HEK293 (cell line): ENCODE measurements at regions not wholly inside any gene's neighbourhood (a gene's known extent, or its start where the extent isn't known, plus 50 kb on each side); places are given as distances from the start of the nearest gene placed in this dataset.

Experiments used
- CTCF ChIA-PET: fragments of 350-600 bp; formaldehyde crosslinking; extraction: SDS; loops from one replicate; lab custom pipeline; 2021; ENCODE audit warnings: antibody characterized with exemption; lab: Yijun Ruan, JAX
- POLR2A ChIA-PET: fragments of 300-600 bp; formaldehyde crosslinking; extraction: SDS; loops from one replicate; lab custom pipeline; 2020; ENCODE audit warnings: antibody characterized with exemption, inconsistent platforms; lab: Yijun Ruan, JAX
- H3K27ac ChIP-seq: fragments of 200-500 bp; sonication (Bioruptor generic); 2 replicates; pipeline ENCODE4 v1.5.1; 2014; ENCODE audit warnings: low read depth, low read length, control low read depth, inconsistent platforms; ENCODE audit errors: extremely low read depth
- H3K36me3 ChIP-seq, 2 experiments: fragments of 200-500 bp in 1 of 2; sonication (Bioruptor generic) in 1 of 2; 1 replicate in 1 of 2; 2 replicates in 1 of 2; pipeline ENCODE4 v1.5.1; 2014 to 2017; ENCODE audit warnings: inconsistent platforms in 2 of 2, low read length in 2 of 2; ENCODE audit not compliant: control insufficient read depth in 2 of 2, insufficient read depth in 1 of 2
- H3K4me1 ChIP-seq: fragments of 200-500 bp; sonication (Bioruptor generic); 2 replicates; pipeline ENCODE4 v1.5.1; 2014; ENCODE audit warnings: mild to moderate bottlenecking, low read length, inconsistent platforms; ENCODE audit not compliant: control insufficient read depth, insufficient read depth
- H3K4me3 ChIP-seq: 2 replicates; pipeline ENCODE4 v1.5.1; 2011; ENCODE audit warnings: low read depth, mild to moderate bottlenecking, control low read depth, low read length, moderate library complexity
- H3K9me3 ChIP-seq: fragments of 200-500 bp; sonication (Bioruptor generic); 2 replicates; pipeline ENCODE4 v1.5.1; 2014; ENCODE audit warnings: low read depth, low read length, inconsistent platforms; ENCODE audit not compliant: control insufficient read depth, insufficient read depth
- REPIN1 ChIP-seq: fragments of 450-650 bp; formaldehyde crosslinking; IDR thresholded peaks from 2 replicates; pipeline ENCODE4 v1.5.1; 2017; ENCODE audit warnings: missing biosample characterization, missing genetic modification characterization, low read depth
- SETDB1 ChIP-seq: IDR thresholded peaks from one replicate; pipeline ENCODE4 v1.6.1; 2017; ENCODE audit warnings: mild to moderate bottlenecking, low read length, moderate library complexity, mixed read lengths; ENCODE audit not compliant: insufficient read length
- YY2 ChIP-seq: fragments of 450-650 bp; formaldehyde crosslinking; IDR thresholded peaks from 2 replicates; pipeline ENCODE4 v1.5.1; 2016; ENCODE audit warnings: missing biosample characterization, missing genetic modification characterization
- ZFP37 ChIP-seq: fragments of 450-650 bp; formaldehyde crosslinking; IDR thresholded peaks from 2 replicates; pipeline ENCODE4 v1.5.1; 2016; ENCODE audit warnings: missing biosample characterization, missing genetic modification characterization
- ZFP69B ChIP-seq: fragments of 450-650 bp; formaldehyde crosslinking; IDR thresholded peaks from 2 replicates; pipeline ENCODE4 v1.5.1; 2016; ENCODE audit warnings: missing biosample characterization, missing genetic modification characterization
- ZNF138 ChIP-seq: fragments of 450-650 bp; formaldehyde crosslinking; IDR thresholded peaks from 2 replicates; pipeline ENCODE4 v1.5.1; 2016; ENCODE audit warnings: missing biosample characterization, missing genetic modification characterization, borderline replicate concordance
- ZNF155 ChIP-seq: fragments of 450-650 bp; formaldehyde crosslinking; IDR thresholded peaks from 2 replicates; pipeline ENCODE4 v1.5.1; 2016; ENCODE audit warnings: missing biosample characterization, missing genetic modification characterization
- ZNF211 ChIP-seq: fragments of 450-650 bp; formaldehyde crosslinking; IDR thresholded peaks from 2 replicates; pipeline ENCODE4 v1.5.1; 2016; ENCODE audit warnings: low read depth, missing biosample characterization, missing genetic modification characterization
- ZNF311 ChIP-seq: fragments of 450-650 bp; formaldehyde crosslinking; IDR thresholded peaks from 2 replicates; pipeline ENCODE4 v1.5.1; 2017; ENCODE audit warnings: missing biosample characterization, missing genetic modification characterization, borderline replicate concordance
- ZNF510 ChIP-seq: fragments of 450-650 bp; formaldehyde crosslinking; IDR thresholded peaks from 2 replicates; pipeline ENCODE4 v1.5.1; 2018; ENCODE audit warnings: mild to moderate bottlenecking, missing genetic modification characterization, missing biosample characterization; ENCODE audit not compliant: insufficient replicate concordance
- ZNF558 ChIP-seq: fragments of 450-650 bp; formaldehyde crosslinking; IDR thresholded peaks from 2 replicates; pipeline ENCODE4 v1.5.1; 2016; ENCODE audit warnings: missing biosample characterization, missing genetic modification characterization
- ZNF621 ChIP-seq: fragments of 450-650 bp; formaldehyde crosslinking; IDR thresholded peaks from 2 replicates; pipeline ENCODE4 v1.5.1; 2017; ENCODE audit warnings: missing biosample characterization, missing genetic modification characterization
- ZNF624 ChIP-seq: fragments of 450-650 bp; formaldehyde crosslinking; IDR thresholded peaks from 2 replicates; pipeline ENCODE4 v1.5.1; 2017; ENCODE audit warnings: missing biosample characterization, missing genetic modification characterization
- ZNF768 ChIP-seq: fragments of 450-650 bp; formaldehyde crosslinking; IDR thresholded peaks from 2 replicates; pipeline ENCODE4 v1.5.1; 2018; ENCODE audit warnings: missing biosample characterization, mild to moderate bottlenecking, missing genetic modification characterization
- ZNF792 ChIP-seq: fragments of 450-650 bp; formaldehyde crosslinking; IDR thresholded peaks from 2 replicates; pipeline ENCODE4 v1.5.1; 2016; ENCODE audit warnings: missing biosample characterization, missing genetic modification characterization
- TF ChIP-seq, protein P1 (sequence below): fragments of 450-650 bp; formaldehyde crosslinking; optimal IDR thresholded peaks from 2 replicates; pipeline ENCODE3; 2016; ENCODE audit warnings: missing biosample characterization, mild to moderate bottlenecking, missing genetic modification characterization
- TF ChIP-seq, protein P2 (sequence below): fragments of 450-650 bp; formaldehyde crosslinking; IDR thresholded peaks from 2 replicates; pipeline ENCODE4 v1.5.1; 2016; ENCODE audit warnings: missing biosample characterization, missing genetic modification characterization
- TF ChIP-seq, protein P3 (sequence below): fragments of 450-650 bp; IDR thresholded peaks from 2 replicates; pipeline ENCODE4 v1.5.1; 2018; ENCODE audit warnings: missing biosample characterization, mild to moderate bottlenecking, missing genetic modification characterization
- TF ChIP-seq, protein P4 (sequence below): fragments of 450-650 bp; formaldehyde crosslinking; IDR thresholded peaks from 2 replicates; pipeline ENCODE4 v1.5.1; 2017; ENCODE audit warnings: missing biosample characterization, missing genetic modification characterization

DNA sequence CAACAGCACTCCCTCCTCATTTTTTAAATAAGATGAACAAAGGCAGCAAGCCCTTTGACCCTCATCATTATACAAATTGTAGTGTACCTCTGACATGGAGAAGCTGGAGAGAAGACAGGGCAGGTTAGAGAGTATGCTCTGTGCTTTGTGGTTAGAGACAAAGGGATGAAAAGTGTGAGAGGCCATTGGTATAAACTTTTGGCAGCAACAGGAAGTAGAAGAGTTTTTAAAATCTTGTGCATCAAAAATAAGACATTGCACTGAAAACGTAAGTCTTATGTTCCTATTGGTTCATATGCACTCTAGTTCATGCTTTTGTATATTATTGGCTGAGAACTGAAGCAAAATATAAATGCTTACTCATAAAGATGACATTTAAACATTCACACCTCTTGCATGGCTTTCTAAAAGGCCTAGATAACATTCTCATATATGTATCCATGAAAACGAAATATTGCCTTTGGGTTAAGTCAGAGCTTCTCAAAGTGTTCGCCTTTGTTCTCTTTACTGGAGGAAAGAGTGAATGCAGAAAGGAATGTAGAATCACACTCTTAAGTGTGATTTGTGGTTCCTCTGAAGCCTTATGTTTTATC lies 158.0 kb downstream of the PALM2AKAP2 start:
- Histone ChIP-seq H3K4me3 (no peak overlapping the region), H3K4me1 (no peaks in the 10 kb centered on the region), H3K36me3 (no peaks in the 10 kb centered on the region), H3K27ac (no peak overlapping the region), H3K9me3 (no peaks in the 10 kb centered on the region)
- TF ChIP-seq ZNF768 (no peak), YY2 (tag by site-specific recombination) (no peak), ZNF211 (no peak)
- TF ChIP-seq, protein P1, sequence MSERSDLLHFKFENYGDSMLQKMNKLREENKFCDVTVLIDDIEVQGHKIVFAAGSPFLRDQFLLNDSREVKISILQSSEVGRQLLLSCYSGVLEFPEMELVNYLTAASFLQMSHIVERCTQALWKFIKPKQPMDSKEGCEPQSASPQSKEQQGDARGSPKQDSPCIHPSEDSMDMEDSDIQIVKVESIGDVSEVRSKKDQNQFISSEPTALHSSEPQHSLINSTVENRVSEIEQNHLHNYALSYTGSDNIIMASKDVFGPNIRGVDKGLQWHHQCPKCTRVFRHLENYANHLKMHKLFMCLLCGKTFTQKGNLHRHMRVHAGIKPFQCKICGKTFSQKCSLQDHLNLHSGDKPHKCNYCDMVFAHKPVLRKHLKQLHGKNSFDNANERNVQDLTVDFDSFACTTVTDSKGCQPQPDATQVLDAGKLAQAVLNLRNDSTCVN: no peak
- TF ChIP-seq, protein P2, sequence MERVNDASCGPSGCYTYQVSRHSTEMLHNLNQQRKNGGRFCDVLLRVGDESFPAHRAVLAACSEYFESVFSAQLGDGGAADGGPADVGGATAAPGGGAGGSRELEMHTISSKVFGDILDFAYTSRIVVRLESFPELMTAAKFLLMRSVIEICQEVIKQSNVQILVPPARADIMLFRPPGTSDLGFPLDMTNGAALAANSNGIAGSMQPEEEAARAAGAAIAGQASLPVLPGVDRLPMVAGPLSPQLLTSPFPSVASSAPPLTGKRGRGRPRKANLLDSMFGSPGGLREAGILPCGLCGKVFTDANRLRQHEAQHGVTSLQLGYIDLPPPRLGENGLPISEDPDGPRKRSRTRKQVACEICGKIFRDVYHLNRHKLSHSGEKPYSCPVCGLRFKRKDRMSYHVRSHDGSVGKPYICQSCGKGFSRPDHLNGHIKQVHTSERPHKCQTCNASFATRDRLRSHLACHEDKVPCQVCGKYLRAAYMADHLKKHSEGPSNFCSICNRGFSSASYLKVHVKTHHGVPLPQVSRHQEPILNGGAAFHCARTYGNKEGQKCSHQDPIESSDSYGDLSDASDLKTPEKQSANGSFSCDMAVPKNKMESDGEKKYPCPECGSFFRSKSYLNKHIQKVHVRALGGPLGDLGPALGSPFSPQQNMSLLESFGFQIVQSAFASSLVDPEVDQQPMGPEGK: no peak
- ChIA-PET POLR2A (no interaction called here), CTCF (no interaction called here)

DNA sequence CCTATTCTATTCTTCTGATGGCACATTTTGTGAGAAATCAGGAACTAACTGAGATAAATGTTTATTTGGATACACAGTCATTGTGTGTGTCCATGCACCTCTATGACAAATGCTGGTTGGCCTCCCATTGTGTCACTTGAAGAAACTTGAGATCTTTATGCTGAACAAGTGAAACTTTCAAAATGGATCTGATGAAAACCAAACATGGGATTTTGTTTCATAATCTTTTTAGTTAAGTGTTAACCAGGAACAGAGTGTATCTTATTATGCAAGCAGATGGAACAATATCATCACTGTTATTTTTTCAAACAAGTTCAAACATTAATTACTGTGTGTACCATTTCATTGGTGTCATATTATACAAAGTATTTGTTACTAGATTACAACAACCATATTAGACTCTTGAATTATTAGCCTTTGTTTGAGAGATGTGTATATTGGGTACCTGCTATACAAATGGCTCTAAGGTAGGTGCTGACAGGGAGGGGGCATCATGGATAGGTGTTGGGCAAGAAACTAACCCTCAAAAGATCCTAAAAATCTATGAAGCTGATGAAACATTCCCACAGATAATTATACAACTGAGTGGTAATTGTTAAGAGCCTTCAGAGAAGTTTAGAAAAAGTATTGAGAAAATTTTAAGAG lies 159.8 kb downstream of the PALM2AKAP2 start:
- no peaks in the 10 kb centered on the region for H3K4me1 ChIP-seq
- no peak overlapping the region for H3K27ac ChIP-seq
- H3K36me3 ChIP-seq: no peaks in the 10 kb centered on the region
- POLR2A ChIA-PET: no interaction called here
- CTCF ChIA-PET: no interaction called here
- H3K9me3 ChIP-seq: no peaks in the 10 kb centered on the region
- TF ChIP-seq, protein P3, sequence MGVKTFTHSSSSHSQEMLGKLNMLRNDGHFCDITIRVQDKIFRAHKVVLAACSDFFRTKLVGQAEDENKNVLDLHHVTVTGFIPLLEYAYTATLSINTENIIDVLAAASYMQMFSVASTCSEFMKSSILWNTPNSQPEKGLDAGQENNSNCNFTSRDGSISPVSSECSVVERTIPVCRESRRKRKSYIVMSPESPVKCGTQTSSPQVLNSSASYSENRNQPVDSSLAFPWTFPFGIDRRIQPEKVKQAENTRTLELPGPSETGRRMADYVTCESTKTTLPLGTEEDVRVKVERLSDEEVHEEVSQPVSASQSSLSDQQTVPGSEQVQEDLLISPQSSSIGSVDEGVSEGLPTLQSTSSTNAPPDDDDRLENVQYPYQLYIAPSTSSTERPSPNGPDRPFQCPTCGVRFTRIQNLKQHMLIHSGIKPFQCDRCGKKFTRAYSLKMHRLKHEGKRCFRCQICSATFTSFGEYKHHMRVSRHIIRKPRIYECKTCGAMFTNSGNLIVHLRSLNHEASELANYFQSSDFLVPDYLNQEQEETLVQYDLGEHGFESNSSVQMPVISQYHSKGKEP (tag by site-specific recombination): no peak
- TF ChIP-seq ZFP69B (tag by site-specific recombination): no peak
- no peak for TF ChIP-seq ZNF558 (tag by site-specific recombination)
- TF ChIP-seq SETDB1: no peak
- TF ChIP-seq, protein P4, sequence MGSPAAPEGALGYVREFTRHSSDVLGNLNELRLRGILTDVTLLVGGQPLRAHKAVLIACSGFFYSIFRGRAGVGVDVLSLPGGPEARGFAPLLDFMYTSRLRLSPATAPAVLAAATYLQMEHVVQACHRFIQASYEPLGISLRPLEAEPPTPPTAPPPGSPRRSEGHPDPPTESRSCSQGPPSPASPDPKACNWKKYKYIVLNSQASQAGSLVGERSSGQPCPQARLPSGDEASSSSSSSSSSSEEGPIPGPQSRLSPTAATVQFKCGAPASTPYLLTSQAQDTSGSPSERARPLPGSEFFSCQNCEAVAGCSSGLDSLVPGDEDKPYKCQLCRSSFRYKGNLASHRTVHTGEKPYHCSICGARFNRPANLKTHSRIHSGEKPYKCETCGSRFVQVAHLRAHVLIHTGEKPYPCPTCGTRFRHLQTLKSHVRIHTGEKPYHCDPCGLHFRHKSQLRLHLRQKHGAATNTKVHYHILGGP: no peak
- no peak for TF ChIP-seq ZNF621 (tag by site-specific recombination)
- TF ChIP-seq ZNF624 (tag by site-specific recombination): no peak
- TF ChIP-seq ZNF510: no peak
- no peak for TF ChIP-seq ZNF138 (tag by site-specific recombination)
- TF ChIP-seq REPIN1: no peak
- no peak for TF ChIP-seq ZFP37 (tag by site-specific recombination)
- TF ChIP-seq ZNF155: no peak
- no peak for TF ChIP-seq ZNF792 (tag by site-specific recombination)
- no peak for TF ChIP-seq ZNF311 (tag by site-specific recombination)
- TF ChIP-seq, all 188 proteins: peak for 0
- no peak overlapping the region for H3K4me3 ChIP-seq
